AG04450 (cell line): ENCODE measurements at regions not wholly inside any gene's neighbourhood (a gene's known extent, or its start where the extent isn't known, plus 50 kb on each side); places are given as distances from the start of the nearest gene placed in this dataset.

Experiments
- CTCF ChIA-PET: fragments of 300-600, 350-600 bp; formaldehyde crosslinking; extraction: SDS; loops from one replicate; lab custom pipeline; 2022; ENCODE audit warnings: antibody characterized with exemption, inconsistent platforms; lab: Charles Lee
- POLR2A ChIA-PET: fragments of 350-600 bp; formaldehyde crosslinking; extraction: SDS; loops from one replicate; lab custom pipeline; 2021; ENCODE audit warnings: antibody characterized with exemption, inconsistent platforms; lab: Yijun Ruan, JAX
- DNase-seq: peaks from one replicate; pipeline ENCODE4 v3.0.0-alpha.2; 2011; ENCODE audit warnings: low read depth, low spot score
- H3K27ac ChIP-seq: one replicate; pipeline ENCODE4 v1.5.1; 2012; ENCODE audit warnings: low read depth, low read length, control low read depth
- H3K27me3 ChIP-seq: one replicate; pipeline ENCODE4 v1.6.0; 2012; ENCODE audit warnings: low read length; ENCODE audit not compliant: control insufficient read depth, insufficient read depth
- H3K4me3 ChIP-seq: 2 replicates; pipeline ENCODE4 v1.5.1; 2011; ENCODE audit warnings: mild to moderate bottlenecking, low read depth, low read length, control low read depth
- H3K9me3 ChIP-seq: 2 replicates; pipeline ENCODE4 v1.5.1; 2012; ENCODE audit warnings: low read length; ENCODE audit not compliant: control insufficient read depth, insufficient read depth
- TF ChIP-seq, protein P1 (sequence below): IDR thresholded peaks from 2 replicates; pipeline ENCODE4 v1.5.1; 2011; ENCODE audit warnings: low read depth, low read length, control low read depth, inconsistent platforms

DNA sequence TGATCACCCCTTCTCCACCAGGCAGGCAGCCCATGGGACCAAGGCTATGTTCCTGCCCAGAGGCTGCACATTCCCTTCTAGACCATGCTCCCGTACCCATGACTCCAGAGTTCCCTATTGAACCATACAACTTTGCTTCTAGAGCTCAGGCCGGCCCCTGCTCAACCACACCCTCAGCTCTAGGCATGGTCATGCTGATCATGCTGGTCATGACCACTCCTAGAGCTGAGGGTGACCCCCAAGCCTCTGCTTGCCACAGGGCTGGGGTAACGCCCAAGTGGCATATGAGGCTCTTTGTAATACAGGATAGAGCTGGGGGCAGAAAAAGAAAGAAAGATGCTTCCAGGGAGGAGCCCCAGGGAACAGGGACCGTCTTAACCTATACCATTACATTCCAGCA is 301.8 kb downstream of the SP3 start:
- H3K27me3 ChIP-seq: no peaks in the 10 kb centered on the region
- DNase-seq: no peak
- TF ChIP-seq, protein P1, sequence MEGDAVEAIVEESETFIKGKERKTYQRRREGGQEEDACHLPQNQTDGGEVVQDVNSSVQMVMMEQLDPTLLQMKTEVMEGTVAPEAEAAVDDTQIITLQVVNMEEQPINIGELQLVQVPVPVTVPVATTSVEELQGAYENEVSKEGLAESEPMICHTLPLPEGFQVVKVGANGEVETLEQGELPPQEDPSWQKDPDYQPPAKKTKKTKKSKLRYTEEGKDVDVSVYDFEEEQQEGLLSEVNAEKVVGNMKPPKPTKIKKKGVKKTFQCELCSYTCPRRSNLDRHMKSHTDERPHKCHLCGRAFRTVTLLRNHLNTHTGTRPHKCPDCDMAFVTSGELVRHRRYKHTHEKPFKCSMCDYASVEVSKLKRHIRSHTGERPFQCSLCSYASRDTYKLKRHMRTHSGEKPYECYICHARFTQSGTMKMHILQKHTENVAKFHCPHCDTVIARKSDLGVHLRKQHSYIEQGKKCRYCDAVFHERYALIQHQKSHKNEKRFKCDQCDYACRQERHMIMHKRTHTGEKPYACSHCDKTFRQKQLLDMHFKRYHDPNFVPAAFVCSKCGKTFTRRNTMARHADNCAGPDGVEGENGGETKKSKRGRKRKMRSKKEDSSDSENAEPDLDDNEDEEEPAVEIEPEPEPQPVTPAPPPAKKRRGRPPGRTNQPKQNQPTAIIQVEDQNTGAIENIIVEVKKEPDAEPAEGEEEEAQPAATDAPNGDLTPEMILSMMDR: no peak
- no peak overlapping the region for H3K4me3 ChIP-seq
- H3K27ac ChIP-seq: no peak overlapping the region
- POLR2A ChIA-PET: no interaction called here
- no peaks in the 10 kb centered on the region for H3K9me3 ChIP-seq
- CTCF ChIA-PET: no interaction called here

DNA sequence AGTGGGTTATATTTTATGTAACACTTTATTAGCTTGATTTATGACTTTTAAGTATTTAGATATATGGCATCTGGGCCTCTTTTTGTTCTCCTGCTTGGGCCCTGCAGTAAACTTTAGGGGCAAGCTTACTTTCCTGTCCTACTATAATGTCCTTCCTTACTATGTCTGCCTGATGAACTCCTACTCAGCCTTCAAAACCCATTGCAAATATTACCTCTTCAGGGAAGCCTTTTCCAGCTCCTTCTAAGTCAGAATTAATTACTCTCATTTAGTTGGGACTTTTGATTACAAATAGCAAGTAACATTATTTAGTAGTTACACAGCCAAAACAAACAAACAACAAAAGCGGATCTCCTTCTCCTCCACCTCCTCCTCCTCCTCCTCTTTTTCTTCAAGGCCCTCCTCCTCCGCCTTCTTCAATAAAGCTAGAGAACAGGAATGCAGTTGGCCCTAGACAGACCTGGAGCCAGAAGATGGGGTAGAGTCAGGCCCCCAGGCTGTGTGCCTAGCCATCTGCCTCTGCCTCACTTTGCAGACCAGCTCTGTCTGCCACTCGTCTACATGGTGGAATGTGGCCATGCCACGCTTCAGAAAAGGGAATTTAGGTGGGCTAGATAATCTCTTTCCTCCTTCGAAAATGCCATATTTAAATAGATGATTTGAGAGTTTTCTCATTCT is 301.2 kb downstream of the SP3 start:
- no peaks in the 10 kb centered on the region for H3K27me3 ChIP-seq
- H3K27ac ChIP-seq: no peak overlapping the region
- DNase-seq: no peak
- H3K9me3 ChIP-seq: no peaks in the 10 kb centered on the region
- ChIA-PET POLR2A (no interaction called here), CTCF (no interaction called here)
- TF ChIP-seq, protein P1: no peak
- H3K4me3 ChIP-seq: no peak overlapping the region

DNA sequence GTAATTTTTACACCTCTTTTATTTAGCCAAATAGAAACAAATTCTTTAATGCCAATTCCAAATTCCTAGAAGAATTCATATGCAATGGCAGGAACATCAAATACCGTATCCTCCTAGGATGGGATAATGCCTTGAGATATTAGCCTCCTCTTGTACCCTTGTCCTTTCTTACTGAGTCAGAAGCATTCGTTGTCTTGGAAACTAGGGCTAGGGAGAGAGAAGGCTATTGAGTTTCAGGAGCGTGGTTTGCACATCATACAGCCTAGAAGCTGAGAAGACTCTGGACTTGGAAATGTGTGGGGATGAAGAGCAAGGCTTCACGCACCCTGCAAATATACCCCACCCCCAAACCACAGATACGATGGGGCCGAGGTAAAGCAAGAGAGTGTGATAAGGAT is 300.7 kb downstream of the SP3 start:
- no peaks in the 10 kb centered on the region for H3K9me3 ChIP-seq
- DNase-seq: no peak
- TF ChIP-seq, protein P1: no peak
- ChIA-PET CTCF (no interaction called here), POLR2A (no interaction called here)
- H3K27me3 ChIP-seq: no peaks in the 10 kb centered on the region
- H3K27ac ChIP-seq: no peak overlapping the region
- no peak overlapping the region for H3K4me3 ChIP-seq

DNA sequence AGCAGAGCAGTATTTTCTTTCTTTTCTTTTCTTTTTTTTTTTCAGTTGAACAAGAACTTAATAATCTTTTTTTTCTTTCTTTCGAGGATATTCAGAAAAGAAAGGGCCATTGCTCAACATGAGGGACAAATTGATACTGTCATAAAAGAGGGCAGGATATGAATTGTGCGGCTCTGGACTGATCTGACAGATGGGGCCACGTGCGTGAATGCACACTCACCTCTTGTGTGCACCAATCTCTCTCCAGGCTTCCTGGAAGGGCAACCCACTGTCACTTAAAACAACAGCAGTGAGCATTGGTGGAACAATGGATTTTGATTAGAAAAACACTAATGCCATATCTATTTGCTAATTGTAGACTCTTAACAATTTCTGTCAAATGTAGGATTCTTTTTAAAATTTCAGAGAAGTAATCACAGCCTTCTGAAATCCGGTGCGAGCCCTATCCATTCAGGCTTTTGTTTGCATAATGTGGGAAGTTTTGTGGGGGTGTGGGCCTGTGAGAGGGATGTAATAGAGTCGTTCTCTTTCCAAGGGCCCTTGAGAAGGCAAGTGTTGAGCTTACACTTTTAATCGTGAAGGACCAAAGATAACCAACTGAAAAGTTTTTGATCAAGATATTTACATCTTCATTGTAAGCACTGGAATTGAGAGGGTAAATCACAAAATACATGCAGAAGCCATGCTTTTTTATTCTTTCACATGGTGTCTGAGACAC is 298.8 kb downstream of the SP3 start:
- no peaks in the 10 kb centered on the region for H3K9me3 ChIP-seq
- ChIA-PET POLR2A (interaction anchor here (0.6 kb wide), 1 partner anchor 115 kb away, joined by 3 read pairs; no protein-coding TSS in a partner anchor), CTCF (interaction anchor here (1.2 kb wide), 1 partner anchor 263 kb away, joined by 3 read pairs; no protein-coding TSS in a partner anchor)
- no peaks in the 10 kb centered on the region for H3K27me3 ChIP-seq
- TF ChIP-seq, protein P1: no peak
- no peak overlapping the region for H3K4me3 ChIP-seq
- H3K27ac ChIP-seq: no peak overlapping the region
- no peak for DNase-seq

DNA sequence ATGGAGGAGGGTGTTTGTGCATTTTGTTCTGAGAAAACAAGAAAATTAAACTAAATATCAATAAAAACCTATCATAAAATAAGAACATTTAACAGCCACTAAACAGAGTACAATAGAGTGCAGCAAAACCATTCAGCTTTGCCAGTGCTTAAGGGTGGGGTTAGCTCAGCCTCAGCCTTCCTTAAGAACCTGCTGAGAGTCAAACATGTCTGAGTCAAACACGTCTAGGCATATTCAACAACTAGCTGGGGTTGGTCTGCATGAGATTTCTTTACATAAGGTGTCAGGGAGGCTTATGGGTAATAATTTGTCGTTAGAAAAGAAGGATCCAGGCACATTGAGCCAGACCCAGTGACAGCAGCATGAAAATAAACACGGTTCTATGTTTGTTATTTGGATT is 298.2 kb downstream of the SP3 start:
- Histone ChIP-seq H3K4me3 (no peak overlapping the region), H3K9me3 (no peaks in the 10 kb centered on the region), H3K27me3 (no peaks in the 10 kb centered on the region), H3K27ac (no peak overlapping the region)
- POLR2A ChIA-PET: interaction anchor here (0.6 kb wide), 1 partner anchor 115 kb away, joined by 3 read pairs; no protein-coding TSS in a partner anchor
- no peak for DNase-seq
- CTCF ChIA-PET: interaction anchor here (1.2 kb wide), 1 partner anchor 264 kb away, joined by 3 read pairs; no protein-coding TSS in a partner anchor
- TF ChIP-seq, protein P1: no peak
